Bronchial epithelial cell (primary cell): ENCODE measurements at regions not wholly inside any gene's neighbourhood (a gene's known extent, or its start where the extent isn't known, plus 50 kb on each side); places are given as distances from the start of the nearest gene placed in this dataset.

Experiments
- DNase-seq: peaks from one replicate; pipeline ENCODE4 v3.0.0-alpha.2; 2010; ENCODE audit warnings: low read depth
- FAIRE-seq: peaks from 2 replicates; lab custom pipeline; 2011; peaks lifted over from hg19 to GRCh38; lab: Jason Lieb, UNC
- H3K27me3 ChIP-seq: 2 replicates; pipeline ENCODE4 v1.5.1; 2011; ENCODE audit warnings: low read length; ENCODE audit not compliant: control insufficient read depth, insufficient read depth
- H3K36me3 ChIP-seq: 2 replicates; pipeline ENCODE4 v1.5.1; 2011; ENCODE audit warnings: low read length; ENCODE audit not compliant: control insufficient read depth, insufficient read depth
- H3K4me3 ChIP-seq: 2 replicates; pipeline ENCODE4 v1.5.1; 2011; ENCODE audit warnings: mild to moderate bottlenecking, low read depth, low read length, control low read depth
- CTCF ChIP-seq: IDR thresholded peaks from 2 replicates; pipeline ENCODE4 v1.5.1; 2011; ENCODE audit warnings: mild to moderate bottlenecking, moderate library complexity, low read length, control low read depth, inconsistent platforms; ENCODE audit not compliant: insufficient read depth, severe bottlenecking

GRCh38 chr1:82979593-82980236, 1019.2 kb downstream of the TTLL7 start:
- Histone ChIP-seq H3K36me3 (no peaks in the 10 kb centered on the region), H3K4me3 (no peak overlapping the region), H3K27me3 (no peaks in the 10 kb centered on the region)
- FAIRE-seq (no peak), DNase-seq (no peak)
- TF ChIP-seq CTCF, result no peak

GRCh38 chr1:82978461-82979324, 1020.2 kb downstream of the TTLL7 start:
- TF ChIP-seq CTCF, result no peak
- no peak for DNase-seq
- Histone ChIP-seq H3K27me3 (no peaks in the 10 kb centered on the region), H3K4me3 (no peak overlapping the region), H3K36me3 (no peaks in the 10 kb centered on the region)
- FAIRE-seq, result no peak

GRCh38 chr1:82972841-82973553, 1025.9 kb downstream of the TTLL7 start:
- Histone ChIP-seq H3K4me3 (no peak overlapping the region), H3K27me3 (no peaks in the 10 kb centered on the region), H3K36me3 (no peaks in the 10 kb centered on the region)
- FAIRE-seq (no peak), DNase-seq (no peak)
- TF ChIP-seq CTCF, result no peak

- TF ChIP-seq CTCF, result no peak
- FAIRE-seq (no peak), DNase-seq (no peak)
- Histone ChIP-seq H3K27me3 (no peaks in the 10 kb centered on the region), H3K4me3 (no peak overlapping the region), H3K36me3 (no peaks in the 10 kb centered on the region)
Observed at GRCh38 chr1:82969340-82969739, 1029.6 kb downstream of the TTLL7 start.

GRCh38 chr1:82962658-82963057, 1036.3 kb downstream of the TTLL7 start:
- FAIRE-seq (no peak), DNase-seq (no peak)
- Histone ChIP-seq H3K4me3 (no peak overlapping the region), H3K27me3 (no peaks in the 10 kb centered on the region), H3K36me3 (no peaks in the 10 kb centered on the region)
- no peak for TF ChIP-seq CTCF
